Ascending aorta (tissue), 2 donors: ENCODE measurements at regions not wholly inside any gene's neighbourhood (a gene's known extent, or its start where the extent isn't known, plus 50 kb on each side); places are given as distances from the start of the nearest gene placed in this dataset.

ENCODE experiments used
- DNase-seq, 2 donors: peaks; one replicate each; pipeline ENCODE4 v3.0.0-alpha.2; 2019; ENCODE audit warnings: low spot score in 2 of 2
- H3K27ac ChIP-seq, 2 donors: fragments of 200-600 bp; sonication (generic); one replicate each; pipeline ENCODE4 v1.5.1; 2016 to 2017; ENCODE audit warnings: mild to moderate bottlenecking in 1 of 2
- H3K27me3 ChIP-seq: fragments of 200-600 bp; sonication (generic); one replicate; pipeline ENCODE4 v1.5.1; 2017
- H3K36me3 ChIP-seq, 2 donors: fragments of 200-600 bp; sonication (generic); one replicate each; pipeline ENCODE4 v1.5.1; 2016
- H3K4me1 ChIP-seq, 2 donors: fragments of 200-600 bp; sonication (generic); one replicate each; pipeline ENCODE4 v1.5.1; 2016 to 2017; ENCODE audit warnings: mild to moderate bottlenecking in 1 of 2
- H3K4me3 ChIP-seq, 2 donors: fragments of 200-600 bp; sonication (generic); one replicate each; pipeline ENCODE4 v1.5.1; 2016 to 2017; ENCODE audit warnings: mild to moderate bottlenecking in 1 of 2
- H3K9me3 ChIP-seq, 2 donors: fragments of 200-600 bp; sonication (generic); one replicate each; pipeline ENCODE4 v1.5.1; 2016
- CTCF ChIP-seq, 3 experiments: fragments of 200-600 bp in 2 of 3; fragments of 450-650 bp in 1 of 3; sonication (generic) in 2 of 3; IDR thresholded peaks; one replicate each; pipeline ENCODE4 v1.5.1; 2016 to 2019; ENCODE audit warnings: antibody characterized with exemption in 3 of 3, mild to moderate bottlenecking in 1 of 3, moderate library complexity in 1 of 3
- intact Hi-C: fragments of 100-400 bp; cut with DNase I; formaldehyde crosslinking; loops from one replicate; pipeline ENCODE4 v1.15.1; 2023

- Histone ChIP-seq H3K27ac (no peak overlapping the region), H3K36me3 (no peaks in the 10 kb centered on the region), H3K4me3 (no peak overlapping the region), H3K4me1 (no peaks in the 10 kb centered on the region), H3K9me3 (no peaks in the 10 kb centered on the region), H3K27me3 (no peaks in the 10 kb centered on the region)
- no peak for DNase-seq
- intact Hi-C loops: no loop called here
- no peak for TF ChIP-seq CTCF (IDR thresholded peaks at IDR 0.05)
These were observed 92.8 kb upstream of the PMFBP1 start for GRCh38 chr16:72264771-72265170.

- no peaks in the 10 kb centered on the region for H3K9me3 ChIP-seq
- no peak overlapping the region for H3K27ac ChIP-seq
- TF ChIP-seq CTCF (IDR thresholded peaks at IDR 0.05): no peak
- H3K4me1 ChIP-seq: no peaks in the 10 kb centered on the region
- H3K36me3 ChIP-seq: no peaks in the 10 kb centered on the region
- DNase-seq: no peak
- intact Hi-C loops: no loop called here
- H3K27me3 ChIP-seq: no peaks in the 10 kb centered on the region
- no peak overlapping the region for H3K4me3 ChIP-seq
These were observed 90.8 kb upstream of the PMFBP1 start for GRCh38 chr16:72262711-72263110.

- no peak overlapping the region for H3K4me3 ChIP-seq
- no peak overlapping the region for H3K27ac ChIP-seq
- H3K36me3 ChIP-seq: no peaks in the 10 kb centered on the region
These were observed 89.2 kb upstream of the PMFBP1 start for GRCh38 chr16:72261127-72261526.

GRCh38 chr16:72256398-72257066, 84.6 kb upstream of the PMFBP1 start:
- Histone ChIP-seq H3K27ac (no peak overlapping the region), H3K36me3 (no peaks in the 10 kb centered on the region), H3K4me3 (no peak overlapping the region), H3K27me3 (no peaks in the 10 kb centered on the region), H3K9me3 (no peaks in the 10 kb centered on the region), H3K4me1 (no peaks in the 10 kb centered on the region)
- intact Hi-C loops: no loop called here
- DNase-seq: no peak
- TF ChIP-seq CTCF (IDR thresholded peaks at IDR 0.05): no peak

More at GRCh38 chr16:72261127-72261526, 89.2 kb upstream of the PMFBP1 start:
- H3K27me3 ChIP-seq: no peaks in the 10 kb centered on the region
- H3K9me3 ChIP-seq: no peaks in the 10 kb centered on the region
- no peak for DNase-seq
- TF ChIP-seq CTCF (IDR thresholded peaks at IDR 0.05): no peak
- intact Hi-C loops: no loop called here
- H3K4me1 ChIP-seq: no peaks in the 10 kb centered on the region

GRCh38 chr16:72255786-72256185, 83.8 kb upstream of the PMFBP1 start:
- no peaks in the 10 kb centered on the region for H3K4me1 ChIP-seq
- H3K9me3 ChIP-seq: no peaks in the 10 kb centered on the region
- H3K27ac ChIP-seq: no peak overlapping the region
- no peak for TF ChIP-seq CTCF (IDR thresholded peaks at IDR 0.05)
- H3K4me3 ChIP-seq: no peak overlapping the region
- H3K36me3 ChIP-seq: no peaks in the 10 kb centered on the region
- H3K27me3 ChIP-seq: no peaks in the 10 kb centered on the region
- no peak for DNase-seq
- intact Hi-C loops: no loop called here
